Sigmoid colon (tissue), 6 donors: ENCODE measurements at regions not wholly inside any gene's neighbourhood (a gene's known extent, or its start where the extent isn't known, plus 50 kb on each side); places are given as distances from the start of the nearest gene placed in this dataset.

Experiments
- DNase-seq: peaks from one replicate; pipeline ENCODE4 v3.0.0-alpha.2; 2019
- H3K27ac ChIP-seq, 4 donors: fragments of 200-600 bp; sonication (generic); one replicate each; pipeline ENCODE4 v1.5.1; 2016 to 2019; ENCODE audit warnings: mild to moderate bottlenecking in 1 of 4
- H3K27me3 ChIP-seq, 3 donors: fragments of 200-600 bp; sonication (generic); one replicate each; pipeline ENCODE4 v1.5.1; 2019; ENCODE audit warnings: mild to moderate bottlenecking in 1 of 3
- H3K36me3 ChIP-seq, 4 donors: fragments of 200-600 bp; sonication (generic); one replicate each; pipeline ENCODE4 v1.5.1; 2016 to 2019
- H3K4me1 ChIP-seq, 4 donors: fragments of 200-600 bp; sonication (generic); one replicate each; pipeline ENCODE4 v1.5.1; 2017 to 2019
- H3K4me3 ChIP-seq, 4 donors: fragments of 200-600 bp; sonication (generic); one replicate each; pipeline ENCODE4 v1.5.1; 2017 to 2019; ENCODE audit warnings: mild to moderate bottlenecking in 2 of 4, moderate library complexity in 1 of 4
- H3K9me3 ChIP-seq, 4 donors: fragments of 200-600 bp in 3 of 4; sonication (generic) in 3 of 4; one replicate each; pipeline versions ENCODE4 v1.5.1 to v1.6.1; 2013 to 2019
- CTCF ChIP-seq, 4 experiments: fragments of 450-650 bp in 3 of 4; fragments of 200-600 bp in 1 of 4; IDR thresholded peaks; one replicate each; pipeline ENCODE4 v1.5.1; 2016 to 2019; ENCODE audit warnings: antibody characterized with exemption in 4 of 4, mild to moderate bottlenecking in 3 of 4, moderate library complexity in 2 of 4
- EP300 ChIP-seq, 4 donors: sonication (generic); formaldehyde crosslinking; IDR thresholded peaks; one replicate each; pipeline ENCODE4 v1.6.1; 2017; ENCODE audit warnings: antibody characterized with exemption in 4 of 4
- POLR2A ChIP-seq, 2 donors: fragments of 450-650 bp; IDR thresholded peaks; one replicate each; pipeline ENCODE4 v1.6.1; 2016; ENCODE audit warnings: antibody characterized with exemption in 2 of 2, mild to moderate bottlenecking in 2 of 2, moderate library complexity in 2 of 2
- POLR2AphosphoS5 ChIP-seq, 4 donors: sonication (generic); formaldehyde crosslinking; IDR thresholded peaks; one replicate each; pipeline ENCODE4 v1.6.1; 2017; ENCODE audit warnings: antibody characterized with exemption in 4 of 4
- WGBS, 2 donors: extraction: QIAGEN DNeasy Blood & Tissue Kit; methylation state at CpG; one replicate each; pipeline ENCODE4 v1.1.7; 2013; 5-methylcytosine and 5-hydroxymethylcytosine counted together
- intact Hi-C: fragments of 100-400 bp; cut with DNase I; formaldehyde crosslinking; loops from one replicate; pipeline ENCODE4 v1.15.1; 2023
- donor health status: healthy with polysubstance abuse.
- donor health status: healthy.

- TF ChIP-seq POLR2AphosphoS5 (IDR thresholded peaks at IDR 0.05): no peak
- no peak for TF ChIP-seq POLR2A (IDR thresholded peaks at IDR 0.05)
- TF ChIP-seq CTCF (IDR thresholded peaks at IDR 0.05): no peak
- TF ChIP-seq EP300 (IDR thresholded peaks at IDR 0.05): no peak
- WGBS, 2 donors: 89 to 90% methylated on average over 1 of the region's 1 CpG
- intact Hi-C loops: no loop called here
- no peaks in the 10 kb centered on the region for H3K27me3 ChIP-seq
- H3K4me3 ChIP-seq: no peak overlapping the region
- DNase-seq: no peak
- no peaks in the 10 kb centered on the region for H3K4me1 ChIP-seq
- no peak overlapping the region for H3K27ac ChIP-seq
- H3K9me3 ChIP-seq: no peaks in the 10 kb centered on the region
- H3K36me3 ChIP-seq: no peaks in the 10 kb centered on the region
These were observed 525.5 kb downstream of the NR2F1-AS1 start for GRCh38 chr5:93055561-93055960.

GRCh38 chr5:93054424-93055163 lies 526.4 kb downstream of the NR2F1-AS1 start:
- H3K27me3 ChIP-seq: no peaks in the 10 kb centered on the region
- intact Hi-C loops: no loop called here
- no peaks in the 10 kb centered on the region for H3K4me1 ChIP-seq
- H3K36me3 ChIP-seq: no peaks in the 10 kb centered on the region
- no peak for DNase-seq
- H3K9me3 ChIP-seq: no peaks in the 10 kb centered on the region
- no peak overlapping the region for H3K4me3 ChIP-seq
- no peak overlapping the region for H3K27ac ChIP-seq
- 46 to 47% methylated on average over 2 of the region's 2 CpGs for WGBS, 2 donors
- no peak for TF ChIP-seq CTCF (IDR thresholded peaks at IDR 0.05)
- TF ChIP-seq EP300 (IDR thresholded peaks at IDR 0.05): no peak
- TF ChIP-seq POLR2AphosphoS5 (IDR thresholded peaks at IDR 0.05): no peak
- no peak for TF ChIP-seq POLR2A (IDR thresholded peaks at IDR 0.05)

- Histone ChIP-seq H3K4me3 (no peak overlapping the region), H3K27ac (no peak overlapping the region), H3K27me3 (no peaks in the 10 kb centered on the region), H3K4me1 (no peaks in the 10 kb centered on the region), H3K9me3 (no peaks in the 10 kb centered on the region), H3K36me3 (no peaks in the 10 kb centered on the region)
- intact Hi-C loops: no loop called here
- TF ChIP-seq CTCF (IDR thresholded peaks at IDR 0.05): no peak
- no peak for TF ChIP-seq POLR2AphosphoS5 (IDR thresholded peaks at IDR 0.05)
- TF ChIP-seq POLR2A (IDR thresholded peaks at IDR 0.05): no peak
- TF ChIP-seq EP300 (IDR thresholded peaks at IDR 0.05): no peak
- no peak for DNase-seq
These were observed 527.2 kb downstream of the NR2F1-AS1 start for GRCh38 chr5:93053825-93054224.

- H3K27ac ChIP-seq: no peak overlapping the region
- DNase-seq: no peak
- no peak for TF ChIP-seq CTCF (IDR thresholded peaks at IDR 0.05)
- no peak for TF ChIP-seq EP300 (IDR thresholded peaks at IDR 0.05)
- no peak for TF ChIP-seq POLR2A (IDR thresholded peaks at IDR 0.05)
- TF ChIP-seq POLR2AphosphoS5 (IDR thresholded peaks at IDR 0.05): no peak
- H3K27me3 ChIP-seq: no peaks in the 10 kb centered on the region
- intact Hi-C loops: no loop called here
- H3K4me3 ChIP-seq: no peak overlapping the region
- WGBS, 2 donors: 87 to 96% methylated on average over 2 of the region's 2 CpGs
- no peaks in the 10 kb centered on the region for H3K4me1 ChIP-seq
- H3K36me3 ChIP-seq: no peaks in the 10 kb centered on the region
- H3K9me3 ChIP-seq: no peaks in the 10 kb centered on the region
These were observed 532.2 kb downstream of the NR2F1-AS1 start for GRCh38 chr5:93048858-93049257.
